ENCODE measurements at regions not wholly inside any gene's neighbourhood (a gene's known extent, or its start where the extent isn't known, plus 50 kb on each side); places are given as distances from the start of the nearest gene placed in this dataset.

GRCh38 chr12:27191531-27191930 is 52.6 kb upstream of the STK38L start:
- H3K4me3 ChIP-seq (ENCODE audit: low read depth, low read length), result no peak overlapping the region
- no peak for TF ChIP-seq CTCF (IDR thresholded peaks at IDR 0.05; ENCODE audit: borderline replicate concordance, insufficient read depth, low read depth, low read length)

DNA sequence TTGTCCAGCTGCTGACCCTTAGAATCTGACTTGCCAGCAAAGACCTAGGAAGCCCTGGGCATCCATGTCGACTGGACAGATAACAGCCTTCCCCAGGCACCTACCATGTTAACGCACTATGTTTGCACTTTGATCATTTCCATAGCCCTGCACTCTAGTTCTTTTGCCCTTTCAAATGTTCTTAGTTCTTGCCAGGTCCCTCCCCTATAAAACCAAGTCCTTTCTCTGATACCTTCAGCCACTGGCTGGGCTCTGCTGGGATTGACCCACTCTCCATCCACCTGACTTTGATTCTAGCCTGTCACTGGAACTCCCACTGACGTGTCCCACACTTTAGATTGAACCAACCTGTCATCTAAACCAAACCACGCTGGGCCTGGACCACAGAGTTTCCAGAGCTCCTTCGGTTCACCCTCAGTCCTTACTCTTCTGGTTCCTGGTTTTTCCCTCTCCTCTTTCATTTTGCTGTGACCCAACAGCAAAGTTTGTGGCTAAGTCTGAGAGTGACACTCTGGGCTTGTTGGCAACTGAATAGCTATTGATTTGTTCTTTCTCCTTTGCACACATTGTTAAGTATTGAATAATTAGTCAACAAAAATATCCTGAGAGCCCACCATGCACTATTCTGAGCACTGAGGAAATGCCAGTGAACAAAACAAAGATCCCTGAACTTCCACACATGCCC is 51.8 kb upstream of the STK38L start:
- H3K4me3 ChIP-seq (ENCODE audit: low read depth, low read length), result no peak overlapping the region

DNA sequence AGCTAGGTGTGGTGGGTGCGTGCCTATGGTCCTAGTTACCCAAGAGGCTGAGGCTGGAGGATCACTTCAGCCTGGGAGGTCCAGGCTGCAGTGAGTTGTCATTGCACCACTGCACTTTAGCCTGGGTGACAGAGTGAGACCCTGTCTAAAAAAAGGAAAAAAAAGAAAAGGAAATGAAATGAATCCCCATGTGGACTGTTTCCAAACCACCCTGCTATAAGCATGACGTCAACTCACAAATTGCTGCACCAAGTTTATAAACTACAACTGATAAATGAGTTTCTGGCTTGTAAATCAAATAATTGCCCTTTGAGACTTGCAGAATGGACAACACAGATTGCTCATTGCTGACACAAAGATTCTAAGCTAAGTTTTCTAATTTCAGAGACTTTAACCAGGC is 51.0 kb upstream of the STK38L start:
- no peak overlapping the region for H3K4me3 ChIP-seq (ENCODE audit: low read depth, low read length)
- no peak for TF ChIP-seq CTCF (IDR thresholded peaks at IDR 0.05; ENCODE audit: borderline replicate concordance, insufficient read depth, low read depth, low read length)

More for the DNA sequence above, 51.8 kb upstream of the STK38L start:
- TF ChIP-seq CTCF (IDR thresholded peaks at IDR 0.05; ENCODE audit: borderline replicate concordance, insufficient read depth, low read depth, low read length), result no peak

DNA sequence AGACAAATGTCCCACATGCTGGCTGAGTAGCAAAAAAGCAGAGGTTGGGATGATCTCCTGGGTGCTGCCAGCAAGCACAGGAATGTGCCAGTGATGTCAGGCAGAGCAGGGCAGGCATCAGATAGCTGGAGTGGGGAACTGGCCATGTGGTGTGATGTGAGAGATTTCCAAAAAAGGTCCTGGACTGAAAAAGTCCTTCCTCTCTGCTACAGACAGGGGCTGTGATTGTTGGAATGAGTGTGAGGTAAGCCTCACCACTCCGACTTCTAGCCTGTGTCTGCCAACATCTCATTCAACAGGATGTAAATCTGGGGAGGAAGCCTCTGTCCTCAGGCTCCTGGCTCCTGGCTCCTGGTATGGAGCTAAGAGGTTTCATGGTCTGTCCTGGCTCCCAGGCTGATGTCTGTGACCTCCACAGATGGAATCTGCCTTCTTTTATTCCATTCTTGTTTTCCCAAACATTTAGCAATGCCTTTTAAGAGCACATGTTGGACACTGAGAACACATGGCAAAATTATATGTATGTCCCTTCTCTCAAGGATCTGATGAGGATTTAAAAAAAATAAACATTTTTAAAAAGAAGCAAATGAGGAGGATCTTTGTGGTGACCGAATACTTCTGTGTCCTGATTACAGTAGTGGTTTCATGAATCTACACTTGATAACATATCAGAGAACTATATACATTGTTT is 50.1 kb upstream of the STK38L start:
- TF ChIP-seq CTCF (IDR thresholded peaks at IDR 0.05; ENCODE audit: borderline replicate concordance, insufficient read depth, low read depth, low read length), result no peak
- no peak overlapping the region for H3K4me3 ChIP-seq (ENCODE audit: low read depth, low read length)
